ENCODE measurements at regions not wholly inside any gene's neighbourhood (a gene's known extent, or its start where the extent isn't known, plus 50 kb on each side); places are given as distances from the start of the nearest gene placed in this dataset.

- TF ChIP-seq NR2F2 (IDR thresholded peaks at IDR 0.05) (no peak), TAF1 (conservative IDR thresholded peaks at IDR 0.05) (no peak), EGR1 (IDR thresholded peaks at IDR 0.05; ENCODE audit: low read depth in 2 of 2) (no peak), FOXA1 (IDR thresholded peaks at IDR 0.05) (no peak)
Observed at GRCh38 chrX:42107495-42108488, 184.4 kb upstream of the CASK start (continued).

GRCh38 chrX:42106556-42106955 lies 183.2 kb upstream of the CASK start:
- DNase-seq (ENCODE audit: low spot score): no peak

GRCh38 chrX:42102586-42103282 lies 179.4 kb upstream of the CASK start:
- Histone ChIP-seq H3K4me3 (ENCODE audit: low read depth in 1 of 3, low read length in 3 of 3) (no peak overlapping the region), H3K27ac (ENCODE audit: low read depth in 1 of 2, low read length in 2 of 2) (no peak overlapping the region), H3K27me3 (ENCODE audit: control insufficient read depth in 4 of 4, insufficient read depth in 4 of 4, low read length in 3 of 4) (no peaks in the 10 kb centered on the region), H3K36me3 (ENCODE audit: control insufficient read depth in 4 of 4, insufficient read depth in 3 of 4, low read depth in 1 of 4, low read length in 3 of 4) (no peaks in the 10 kb centered on the region), H3K9me3 (ENCODE audit: control insufficient read depth in 4 of 4, low read length in 3 of 4) (no peaks in the 10 kb centered on the region), H3K4me1 (ENCODE audit: control insufficient read depth in 4 of 4, insufficient read depth in 4 of 4, low read length in 3 of 4) (no peaks in the 10 kb centered on the region), H3K9ac (ENCODE audit: low read depth in 1 of 2, low read length in 2 of 2) (no peak overlapping the region)
- 82% methylated on average over 4 of the region's 4 CpGs for WGBS
- no peak for DNase-seq (ENCODE audit: low spot score)
- TF ChIP-seq FOXA2 (IDR thresholded peaks at IDR 0.05): no peak
- no peak for TF ChIP-seq YY1 (IDR thresholded peaks at IDR 0.05)
- no peak for TF ChIP-seq GABPA (IDR thresholded peaks at IDR 0.05 in 1 of 2, conservative IDR thresholded peaks at IDR 0.05 in 1 of 2)
- no peak for TF ChIP-seq RAD21 (IDR thresholded peaks at IDR 0.05)
- no peak for TF ChIP-seq SP1 (IDR thresholded peaks at IDR 0.05)
- TF ChIP-seq CTCF (IDR thresholded peaks at IDR 0.05; ENCODE audit: low read depth, low read length, missing input control): no peak
- no peak for TF ChIP-seq MAX (IDR thresholded peaks at IDR 0.05)
- TF ChIP-seq JUND (IDR thresholded peaks at IDR 0.05): no peak
- no peak for TF ChIP-seq ATF3 (IDR thresholded peaks at IDR 0.05)
- no peak for TF ChIP-seq NR2F2 (IDR thresholded peaks at IDR 0.05)
- no peak for TF ChIP-seq ZBTB33 (IDR thresholded peaks at IDR 0.05)
- no peak for TF ChIP-seq REST (IDR thresholded peaks at IDR 0.05)

More at GRCh38 chrX:42106556-42106955, 183.2 kb upstream of the CASK start:
- TF ChIP-seq FOXA2 (IDR thresholded peaks at IDR 0.05) (no peak), HNF4G (IDR thresholded peaks at IDR 0.05) (no peak), RAD21 (IDR thresholded peaks at IDR 0.05) (no peak)
- Histone ChIP-seq H3K9me3 (ENCODE audit: control insufficient read depth in 4 of 4, low read length in 3 of 4) (no peaks in the 10 kb centered on the region), H3K9ac (ENCODE audit: low read depth in 1 of 2, low read length in 2 of 2) (no peak overlapping the region), H3K36me3 (ENCODE audit: control insufficient read depth in 4 of 4, insufficient read depth in 3 of 4, low read depth in 1 of 4, low read length in 3 of 4) (no peaks in the 10 kb centered on the region), H3K4me3 (ENCODE audit: low read depth in 1 of 3, low read length in 3 of 3) (no peak overlapping the region), H3K4me1 (ENCODE audit: control insufficient read depth in 4 of 4, insufficient read depth in 4 of 4, low read length in 3 of 4) (no peaks in the 10 kb centered on the region), H3K27me3 (ENCODE audit: control insufficient read depth in 4 of 4, insufficient read depth in 4 of 4, low read length in 3 of 4) (no peaks in the 10 kb centered on the region), H3K27ac (ENCODE audit: low read depth in 1 of 2, low read length in 2 of 2) (no peak overlapping the region)
- WGBS: 85% methylated on average over 2 of the region's 2 CpGs
